Stomach (tissue), 8 donors: ENCODE measurements at regions not wholly inside any gene's neighbourhood (a gene's known extent, or its start where the extent isn't known, plus 50 kb on each side); places are given as distances from the start of the nearest gene placed in this dataset.

Source experiments
- DNase-seq, 2 donors: peaks; one replicate each; pipeline versions ENCODE4 v3.0.0 to v3.0.0-alpha.2; 2013 to 2019
- H3K27ac ChIP-seq, 5 donors: fragments of 200-600 bp in 4 of 5; sonication (generic) in 4 of 5; one replicate each; pipeline ENCODE4 v1.5.1; 2013 to 2019; ENCODE audit warnings: mild to moderate bottlenecking in 1 of 5, moderate library complexity in 1 of 5
- H3K27me3 ChIP-seq, 3 donors: fragments of 200-600 bp; sonication (generic); one replicate each; pipeline ENCODE4 v1.5.1; 2017 to 2019; ENCODE audit warnings: mixed run types in 1 of 3
- H3K36me3 ChIP-seq, 4 donors: fragments of 200-600 bp; sonication (generic); 1 replicate in 3 of 4; 2 replicates in 1 of 4; pipeline ENCODE4 v1.5.1; 2016 to 2019
- H3K4me1 ChIP-seq, 4 donors: fragments of 200-600 bp; sonication (generic); one replicate each; pipeline ENCODE4 v1.5.1; 2016 to 2019
- H3K4me3 ChIP-seq, 4 donors: fragments of 200-600 bp; sonication (generic) in 3 of 4; one replicate each; pipeline ENCODE4 v1.5.1; 2016 to 2019; ENCODE audit warnings: mild to moderate bottlenecking in 1 of 4
- H3K9me3 ChIP-seq, 4 donors: fragments of 200-600 bp; sonication (generic); one replicate each; pipeline ENCODE4 v1.5.1; 2016 to 2019
- EP300 ChIP-seq: sonication (generic); formaldehyde crosslinking; IDR thresholded peaks from one replicate; pipeline ENCODE4 v1.6.1; 2017; ENCODE audit warnings: antibody characterized with exemption
- POLR2A ChIP-seq, 4 donors: fragments of 450-650 bp; IDR thresholded peaks; one replicate each; pipeline ENCODE4 v1.6.1; 2016; ENCODE audit warnings: antibody characterized with exemption in 4 of 4, control low read depth in 2 of 4, mild to moderate bottlenecking in 1 of 4, moderate library complexity in 1 of 4
- POLR2AphosphoS5 ChIP-seq, 3 donors: sonication (generic); formaldehyde crosslinking; IDR thresholded peaks; one replicate each; pipeline ENCODE4 v1.6.1; 2016; ENCODE audit warnings: antibody characterized with exemption in 3 of 3
- WGBS, 5 donors: extraction: QIAGEN DNeasy Blood & Tissue Kit in 3 of 5; methylation state at CpG; one replicate each; pipeline versions ENCODE4 v1.1.5 to v1.1.7; 2013 to 2018; 5-methylcytosine and 5-hydroxymethylcytosine counted together
- intact Hi-C: fragments of 100-400 bp; cut with DNase I; formaldehyde crosslinking; loops from one replicate; pipeline ENCODE4 v1.15.1; 2023; ENCODE audit warnings: low total_unique reads
- TF ChIP-seq, protein P1 (sequence below), 7 experiments: fragments of 450-650 bp in 4 of 7; fragments of 200-600 bp in 3 of 7; sonication (generic) in 3 of 7; IDR thresholded peaks; one replicate each; pipeline ENCODE4 v1.5.1; 2016 to 2019; ENCODE audit warnings: antibody characterized with exemption in 7 of 7, control low read depth in 2 of 7, mild to moderate bottlenecking in 1 of 7
- donor health status: healthy with polysubstance abuse.
- donor health status: Bipolar disorder and iron deficiency.
- donor health status: healthy.

DNA sequence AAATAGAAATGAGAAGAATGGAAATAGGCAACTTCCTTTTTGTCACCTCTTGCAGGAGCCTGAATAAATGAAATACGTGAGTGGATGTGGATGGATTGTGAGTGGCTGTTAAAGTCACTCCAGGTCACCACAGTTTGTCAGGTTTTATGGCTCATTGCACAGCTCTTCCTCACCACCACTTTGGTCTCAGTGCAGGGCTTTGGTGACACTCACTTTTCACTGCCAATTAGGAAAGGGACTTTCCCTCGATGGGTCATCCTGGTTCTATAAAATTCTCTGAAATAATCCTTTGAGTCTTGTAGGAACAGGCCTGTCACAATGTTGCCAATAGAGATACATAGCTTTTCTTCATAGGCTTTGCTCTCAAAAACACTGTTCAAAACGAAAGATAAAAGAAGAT lies 172.4 kb upstream of the C11orf87 start:
- Histone ChIP-seq H3K9me3 (no peaks in the 10 kb centered on the region), H3K4me1 (no peaks in the 10 kb centered on the region), H3K27me3 (no peaks in the 10 kb centered on the region), H3K27ac (no peak overlapping the region), H3K4me3 (no peak overlapping the region), H3K36me3 (no peaks in the 10 kb centered on the region)
- TF ChIP-seq EP300: no peak
- TF ChIP-seq POLR2A (IDR thresholded peaks at IDR 0.05): no peak
- DNase-seq: no peak
- intact Hi-C loops: no loop called here
- 52 to 60% (median 58%) methylated on average over 3 of the region's 3 CpGs for WGBS, 5 donors

DNA sequence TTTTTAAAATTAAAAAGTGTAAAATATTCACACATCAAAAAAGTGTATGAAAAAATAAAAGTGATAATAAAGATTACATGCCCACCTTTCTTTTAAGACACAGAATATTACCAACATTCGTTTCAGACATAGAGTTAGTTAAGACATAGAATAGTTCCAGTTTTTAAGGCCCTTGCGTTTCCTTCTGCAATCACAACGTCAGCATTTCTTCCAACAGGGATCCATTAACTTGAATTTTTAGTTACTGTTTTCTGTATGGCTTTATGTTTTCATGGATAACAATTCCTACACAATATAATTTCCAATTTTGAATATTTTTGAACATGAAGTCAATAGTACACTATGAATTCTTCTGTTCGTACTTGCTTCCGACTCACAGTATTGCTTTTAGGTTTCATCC lies 170.8 kb upstream of the C11orf87 start:
- Histone ChIP-seq H3K27ac (no peak overlapping the region), H3K9me3 (no peaks in the 10 kb centered on the region), H3K4me3 (no peak overlapping the region), H3K4me1 (no peaks in the 10 kb centered on the region), H3K36me3 (no peaks in the 10 kb centered on the region), H3K27me3 (no peaks in the 10 kb centered on the region)
- 84 to 89% (median 86%) methylated on average over 5 of the region's 5 CpGs for WGBS, 5 donors
- intact Hi-C loops: no loop called here
- TF ChIP-seq POLR2AphosphoS5 (IDR thresholded peaks at IDR 0.05) (no peak), EP300 (no peak), POLR2A (IDR thresholded peaks at IDR 0.05) (no peak)
- TF ChIP-seq, protein P1, sequence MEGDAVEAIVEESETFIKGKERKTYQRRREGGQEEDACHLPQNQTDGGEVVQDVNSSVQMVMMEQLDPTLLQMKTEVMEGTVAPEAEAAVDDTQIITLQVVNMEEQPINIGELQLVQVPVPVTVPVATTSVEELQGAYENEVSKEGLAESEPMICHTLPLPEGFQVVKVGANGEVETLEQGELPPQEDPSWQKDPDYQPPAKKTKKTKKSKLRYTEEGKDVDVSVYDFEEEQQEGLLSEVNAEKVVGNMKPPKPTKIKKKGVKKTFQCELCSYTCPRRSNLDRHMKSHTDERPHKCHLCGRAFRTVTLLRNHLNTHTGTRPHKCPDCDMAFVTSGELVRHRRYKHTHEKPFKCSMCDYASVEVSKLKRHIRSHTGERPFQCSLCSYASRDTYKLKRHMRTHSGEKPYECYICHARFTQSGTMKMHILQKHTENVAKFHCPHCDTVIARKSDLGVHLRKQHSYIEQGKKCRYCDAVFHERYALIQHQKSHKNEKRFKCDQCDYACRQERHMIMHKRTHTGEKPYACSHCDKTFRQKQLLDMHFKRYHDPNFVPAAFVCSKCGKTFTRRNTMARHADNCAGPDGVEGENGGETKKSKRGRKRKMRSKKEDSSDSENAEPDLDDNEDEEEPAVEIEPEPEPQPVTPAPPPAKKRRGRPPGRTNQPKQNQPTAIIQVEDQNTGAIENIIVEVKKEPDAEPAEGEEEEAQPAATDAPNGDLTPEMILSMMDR (IDR thresholded peaks at IDR 0.05): no peak
- DNase-seq: no peak

DNA sequence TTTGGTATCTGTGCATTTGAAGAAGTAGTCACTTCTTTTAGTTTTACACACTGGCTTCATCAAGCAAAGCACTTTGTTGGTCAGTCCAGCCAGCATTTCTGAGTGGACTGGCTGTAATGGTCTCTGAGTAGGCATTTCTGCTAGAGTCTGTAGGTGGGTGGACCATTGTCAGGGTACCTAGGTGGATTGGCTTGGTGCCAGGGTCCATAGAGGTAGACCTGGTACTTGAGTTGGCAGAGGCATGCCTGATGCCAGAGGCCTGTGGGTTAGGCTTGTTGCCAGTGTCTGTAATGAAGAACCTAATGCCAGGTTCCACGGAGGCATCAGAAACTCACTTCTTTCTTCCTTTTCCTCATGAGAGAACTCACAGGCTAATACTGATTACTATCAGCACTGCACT lies 157.9 kb upstream of the C11orf87 start:
- Histone ChIP-seq H3K27ac (no peak overlapping the region), H3K27me3 (no peaks in the 10 kb centered on the region), H3K4me1 (no peaks in the 10 kb centered on the region), H3K4me3 (no peak overlapping the region), H3K9me3 (peaks cover 0 to 29% (median 21%) of the 10 kb centered on the region in 4 donors), H3K36me3 (no peaks in the 10 kb centered on the region)
- no peak for DNase-seq
- intact Hi-C loops: no loop called here
- 76 to 95% (median 83%) methylated on average over 1 of the region's 1 CpG for WGBS, 5 donors
- TF ChIP-seq, protein P1 (IDR thresholded peaks at IDR 0.05): no peak
- TF ChIP-seq POLR2AphosphoS5 (IDR thresholded peaks at IDR 0.05) (no peak), POLR2A (IDR thresholded peaks at IDR 0.05) (no peak)

DNA sequence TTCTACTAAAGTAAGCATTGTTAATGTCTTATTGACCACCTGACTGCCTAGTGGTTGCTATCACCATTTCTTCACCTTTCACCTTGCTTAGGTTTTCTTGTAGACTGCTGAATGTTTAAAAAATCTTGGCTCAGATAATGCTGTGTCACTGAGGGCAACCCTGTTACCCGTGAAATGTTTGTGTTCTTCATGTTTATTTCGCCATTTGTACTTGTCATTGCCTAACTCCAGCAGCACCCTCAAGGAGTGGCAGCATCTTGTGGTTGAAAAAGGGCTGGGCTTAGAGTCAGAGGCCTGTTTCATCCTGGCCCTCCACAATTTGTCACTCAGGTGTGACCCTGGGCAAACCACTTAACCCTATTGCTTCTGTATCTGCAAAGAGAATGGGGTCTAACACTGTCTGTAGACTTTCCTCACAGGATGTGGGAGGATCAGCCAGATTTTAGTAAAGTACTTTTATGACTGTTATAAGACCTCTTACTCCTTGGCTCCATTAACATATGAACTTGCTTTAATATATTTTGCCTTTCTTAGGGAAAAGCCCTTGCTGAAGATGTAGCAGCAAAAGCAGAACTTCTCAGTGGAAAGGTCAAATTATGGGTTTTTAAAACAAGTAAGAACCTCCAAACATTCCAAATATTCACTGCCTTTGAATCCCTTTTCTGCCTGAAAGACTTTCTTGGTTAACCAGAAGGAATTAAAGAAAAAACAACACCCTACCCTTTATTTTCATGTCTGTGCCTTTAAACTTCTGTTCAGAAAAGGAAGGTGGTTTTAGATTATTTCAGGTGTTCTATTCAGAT lies 154.5 kb upstream of the C11orf87 start:
- H3K4me3 ChIP-seq: no peak overlapping the region
- no peaks in the 10 kb centered on the region for H3K27me3 ChIP-seq
- peaks cover 0 to 25% (median 18%) of the 10 kb centered on the region in 4 donors for H3K9me3 ChIP-seq
- no peak overlapping the region for H3K27ac ChIP-seq
- 17 to 29% (median 24%) methylated on average over 2 of the region's 2 CpGs for WGBS, 5 donors
- intact Hi-C loops: no loop called here
- H3K36me3 ChIP-seq: no peaks in the 10 kb centered on the region
- DNase-seq: no peak
- TF ChIP-seq EP300: no peak
- TF ChIP-seq POLR2A (IDR thresholded peaks at IDR 0.05): no peak
- TF ChIP-seq POLR2AphosphoS5 (IDR thresholded peaks at IDR 0.05): no peak
- TF ChIP-seq, protein P1 (IDR thresholded peaks at IDR 0.05): no peak
- H3K4me1 ChIP-seq: no peaks in the 10 kb centered on the region

DNA sequence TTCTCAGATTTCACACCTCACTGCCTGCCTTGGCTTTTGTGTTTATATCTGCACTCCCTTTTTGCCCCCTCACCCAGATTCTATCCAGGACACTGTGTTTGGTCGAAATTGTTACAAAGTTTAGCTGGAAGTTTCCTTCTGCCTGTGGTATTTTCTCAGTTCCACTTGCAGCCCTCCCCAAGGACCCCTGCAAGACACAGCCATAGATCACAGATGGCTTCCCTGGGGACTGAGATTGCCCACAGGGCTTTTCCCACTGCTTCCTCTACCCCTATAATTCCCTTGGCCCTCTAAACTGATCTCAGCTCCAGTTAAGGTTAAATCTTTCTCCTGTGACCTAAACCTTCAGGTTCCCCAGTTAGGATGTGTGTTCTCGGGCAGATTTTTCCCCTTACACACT lies 146.1 kb upstream of the C11orf87 start:
- Histone ChIP-seq H3K36me3 (no peaks in the 10 kb centered on the region), H3K27me3 (no peaks in the 10 kb centered on the region), H3K27ac (no peak overlapping the region), H3K4me3 (no peak overlapping the region), H3K4me1 (no peaks in the 10 kb centered on the region), H3K9me3 (peaks cover 0 to 10% (median 5%) of the 10 kb centered on the region in 4 donors)
- peak in 1 of 2 donors; percentile 14 for DNase-seq
- intact Hi-C loops: no loop called here
- TF ChIP-seq, protein P1 (IDR thresholded peaks at IDR 0.05): no peak
- TF ChIP-seq EP300 (no peak), POLR2A (IDR thresholded peaks at IDR 0.05) (no peak), POLR2AphosphoS5 (IDR thresholded peaks at IDR 0.05) (no peak)
- WGBS, 5 donors: 28 to 51% (median 35%) methylated on average over 2 of the region's 2 CpGs
